ENCODE measurements at regions not wholly inside any gene's neighbourhood (a gene's known extent, or its start where the extent isn't known, plus 50 kb on each side); places are given as distances from the start of the nearest gene placed in this dataset.

GRCh38 chr4:31645236-31645635 lies 925.1 kb downstream of the PCDH7 start:
- Histone ChIP-seq H3K56ac (replicated peaks; ENCODE audit: insufficient read length, low read depth, low read length) (no peak overlapping the region), H2BK120ac (replicated peaks; ENCODE audit: low read depth, low read length) (no peak overlapping the region), H2AFZ (ENCODE audit: low read length) (no peak overlapping the region), H2BK12ac (ENCODE audit: low read depth, low read length) (no peak overlapping the region), H3K4ac (replicated peaks; ENCODE audit: insufficient read length, low read depth, low read length) (no peak overlapping the region), H3K79me2 (ENCODE audit: control insufficient read depth in 1 of 2, insufficient read depth in 2 of 2, low read length in 2 of 2) (no peaks in the 10 kb centered on the region), H2BK5ac (ENCODE audit: low read depth, low read length) (no peak overlapping the region), H3K9me3 (ENCODE audit: insufficient read depth in 2 of 2, low read depth in 1 of 2, low read length in 1 of 2) (no peaks in the 10 kb centered on the region), H3K23ac (ENCODE audit: insufficient read length) (no peak overlapping the region), H2BK15ac (ENCODE audit: low read length) (no peak overlapping the region), H4K5ac (ENCODE audit: insufficient read length, low read depth, low read length) (no peak overlapping the region), H3K9ac (replicated peaks in 1 of 4; ENCODE audit: extremely low read depth in 1 of 4, low read depth in 3 of 4, low read length in 3 of 4) (no peak overlapping the region), H4K20me1 (replicated peaks in 1 of 2; ENCODE audit: control insufficient read depth in 1 of 2, insufficient read depth in 2 of 2, low read length in 2 of 2) (no peaks in the 10 kb centered on the region), H3K18ac (ENCODE audit: extremely low read depth, low read length) (no peak overlapping the region), H3K36me3 (ENCODE audit: control insufficient read depth in 2 of 4, insufficient read depth in 4 of 4, low read length in 3 of 4) (no peaks in the 10 kb centered on the region), H2AK5ac (ENCODE audit: low read depth, low read length) (no peak overlapping the region), H3K23me2 (ENCODE audit: low read depth, low read length) (no peaks in the 10 kb centered on the region), H3K79me1 (ENCODE audit: low read depth, low read length) (no peaks in the 10 kb centered on the region), H2BK20ac (ENCODE audit: low read length) (no peak overlapping the region), H3K4me2 (ENCODE audit: insufficient read depth in 1 of 2, low read depth in 2 of 2, low read length in 2 of 2) (no peak overlapping the region), H3K27ac (ENCODE audit: low read depth, low read length) (no peak overlapping the region), H3K14ac (ENCODE audit: insufficient read length) (no peak overlapping the region), H4K91ac (replicated peaks; ENCODE audit: insufficient read length, low read length) (no peak overlapping the region), H3K4me3 (ENCODE audit: extremely low read depth in 1 of 4, insufficient read depth in 2 of 4, low read depth in 3 of 4, low read length in 4 of 4) (no peak overlapping the region), H3K27me3 (replicated peaks in 1 of 4; ENCODE audit: control insufficient read depth in 3 of 4, extremely low read depth in 1 of 4, insufficient read depth in 3 of 4, low read length in 3 of 4) (no peaks in the 10 kb centered on the region), H4K8ac (ENCODE audit: extremely low read depth, insufficient read depth, low read length) (no peak overlapping the region), H3K4me1 (replicated peaks in 1 of 4; ENCODE audit: control insufficient read depth in 3 of 4, insufficient read depth in 4 of 4, low read length in 3 of 4) (no peaks in the 10 kb centered on the region)
- ChIA-PET POLR2A (ENCODE audit: partially characterized antibody) (no interaction called here), CTCF (ENCODE audit: partially characterized antibody) (no interaction called here)
- FAIRE-seq = no peak
- DNase-seq (ENCODE audit: low read depth in 1 of 2, low spot score in 2 of 2) = no peak
- no peak for TF ChIP-seq CBX5 (IDR thresholded peaks at IDR 0.05; ENCODE audit: low read depth, low read length)
- TF ChIP-seq SAP30 (IDR thresholded peaks at IDR 0.05; ENCODE audit: insufficient read depth, insufficient replicate concordance, low read length) = no peak
- no peak for TF ChIP-seq TCF12 (IDR thresholded peaks at IDR 0.05; ENCODE audit: low read depth, low read length)
- 98% methylated on average over 4 of the region's 4 CpGs; no CpG with 5 or more reads in 1 of the 2 experiments for WGBS, 2 experiments (ENCODE audit: extremely low coverage in 1 of 2, insufficient coverage in 1 of 2, insufficient read length in 1 of 2, insufficient replicate concordance in 2 of 2, low coverage in 1 of 2, low lambda C conversion rate in 2 of 2, missing lambda C conversion rate in 1 of 2)
